ENCODE measurements at regions not wholly inside any gene's neighbourhood (a gene's known extent, or its start where the extent isn't known, plus 50 kb on each side); places are given as distances from the start of the nearest gene placed in this dataset.
"Not testable (repeated sequence)": the region's sequence is repeated elsewhere in the genome, so short reads cannot be mapped to it uniquely, and the experiment has no call there.

GRCh38 chr18:27355308-27355707 lies 170.2 kb upstream of the CHST9 start:
- DNase-seq: no peak

GRCh38 chr18:27353273-27353672 lies 168.2 kb upstream of the CHST9 start:
- no peak for DNase-seq

- DNase-seq: no peak
Measured at GRCh38 chr18:27349284-27349882, 164.3 kb upstream of the CHST9 start.

- DNase-seq: no peak
Measured at GRCh38 chr18:27331606-27332005, 146.5 kb upstream of the CHST9 start.

- no peak for DNase-seq
Measured at GRCh38 chr18:27314996-27315395, 129.9 kb upstream of the CHST9 start.

- no peak for DNase-seq
Measured at GRCh38 chr18:27313678-27314077, 128.6 kb upstream of the CHST9 start.

- DNase-seq: no peak
Measured at GRCh38 chr18:27312853-27313252, 127.7 kb upstream of the CHST9 start.

GRCh38 chr18:27312153-27312552 lies 127.0 kb upstream of the CHST9 start:
- no peak for DNase-seq

GRCh38 chr18:27311114-27311513 lies 126.0 kb upstream of the CHST9 start:
- no peak for DNase-seq

- no peak for DNase-seq
Measured at GRCh38 chr18:27301615-27302378, 116.7 kb upstream of the CHST9 start.

- no peak for DNase-seq
Measured at GRCh38 chr18:27298214-27298804, 113.2 kb upstream of the CHST9 start.

- DNase-seq: not testable (repeated sequence)
Measured at GRCh38 chr18:27285973-27286562, 101.0 kb upstream of the CHST9 start.

GRCh38 chr18:27278131-27278530 lies 93.0 kb upstream of the CHST9 start:
- no peak for DNase-seq

GRCh38 chr18:27277554-27277953 lies 92.4 kb upstream of the CHST9 start:
- DNase-seq: no peak

GRCh38 chr18:27276886-27277285 lies 91.8 kb upstream of the CHST9 start:
- no peak for DNase-seq

GRCh38 chr18:27276479-27276878 lies 91.4 kb upstream of the CHST9 start:
- DNase-seq: no peak

- no peak for DNase-seq
Measured at GRCh38 chr18:27274901-27275300, 89.8 kb upstream of the CHST9 start.

- DNase-seq: no peak
Measured at GRCh38 chr18:27270508-27270907, 85.4 kb upstream of the CHST9 start.

GRCh38 chr18:27263369-27263768 lies 78.3 kb upstream of the CHST9 start:
- DNase-seq: no peak

- no peak for DNase-seq
Measured at GRCh38 chr18:27261769-27262549, 76.9 kb upstream of the CHST9 start.

- DNase-seq: no peak
Measured at GRCh38 chr18:27253571-27253970, 68.5 kb upstream of the CHST9 start.

- DNase-seq: no peak
Measured at GRCh38 chr18:27250471-27250870, 65.4 kb upstream of the CHST9 start.

- no peak for DNase-seq
Measured at GRCh38 chr18:27249933-27250332, 64.8 kb upstream of the CHST9 start.
